ENCODE measurements at regions not wholly inside any gene's neighbourhood (a gene's known extent, or its start where the extent isn't known, plus 50 kb on each side); places are given as distances from the start of the nearest gene placed in this dataset.

DNA sequence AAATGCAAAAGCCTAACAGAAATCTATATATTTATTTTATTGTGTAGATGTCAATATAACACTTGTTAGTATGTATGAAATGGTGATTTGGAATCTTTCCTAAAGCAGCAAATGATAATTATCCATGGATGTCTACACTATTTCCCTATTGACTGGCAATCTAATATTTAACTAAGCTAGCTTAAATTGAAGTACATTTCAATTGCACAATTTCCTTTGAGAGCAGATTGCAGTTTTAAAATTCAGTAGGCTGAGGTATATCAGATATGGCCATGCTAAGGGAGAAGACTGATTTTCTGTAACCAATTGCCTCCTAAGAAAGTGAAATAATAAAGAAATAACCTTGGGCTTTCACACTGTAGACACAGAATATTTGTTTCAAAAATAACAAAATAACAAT, 90.1 kb upstream of the KCNJ3 start:
- no peak for DNase-seq
- no peaks in the 10 kb centered on the region for H3K36me3 ChIP-seq (ENCODE audit: control insufficient read depth, insufficient read depth, low read length)
- no peaks in the 10 kb centered on the region for H3K9me3 ChIP-seq (ENCODE audit: control insufficient read depth, low read depth, low read length)
- H3K27me3 ChIP-seq (ENCODE audit: control insufficient read depth, insufficient read depth, low read length): no peaks in the 10 kb centered on the region
- no peak overlapping the region for H3K4me3 ChIP-seq (ENCODE audit: low read length)
- H3K4me1 ChIP-seq (ENCODE audit: control insufficient read depth, insufficient read depth, low read length): no peaks in the 10 kb centered on the region
- H3K27ac ChIP-seq (ENCODE audit: low read length): no peak overlapping the region

DNA sequence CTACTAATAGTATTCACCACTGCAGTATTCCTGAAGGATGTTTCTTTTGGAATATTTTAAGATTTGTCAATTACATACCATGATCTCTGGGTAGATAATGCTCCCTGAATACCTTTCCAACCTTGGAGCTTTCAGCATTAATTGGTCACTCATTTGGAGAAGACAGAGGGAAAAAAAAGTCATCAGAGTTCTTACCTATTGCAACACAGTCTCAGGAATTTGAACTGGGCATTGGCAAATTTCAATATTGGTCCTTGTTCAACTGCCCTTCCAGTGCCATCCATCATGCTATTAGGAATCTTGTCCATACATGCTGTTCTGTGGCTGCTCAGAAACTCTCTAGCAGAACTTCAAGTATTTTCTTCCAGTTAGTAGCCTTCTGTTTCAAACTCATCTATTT, 83.6 kb upstream of the KCNJ3 start:
- Histone ChIP-seq H3K27ac (ENCODE audit: low read length) (no peak overlapping the region), H3K27me3 (ENCODE audit: control insufficient read depth, insufficient read depth, low read length) (no peaks in the 10 kb centered on the region), H3K4me3 (ENCODE audit: low read length) (no peak overlapping the region), H3K36me3 (ENCODE audit: control insufficient read depth, insufficient read depth, low read length) (no peaks in the 10 kb centered on the region), H3K9me3 (ENCODE audit: control insufficient read depth, low read depth, low read length) (no peaks in the 10 kb centered on the region), H3K4me1 (ENCODE audit: control insufficient read depth, insufficient read depth, low read length) (no peaks in the 10 kb centered on the region)
- DNase-seq: no peak

DNA sequence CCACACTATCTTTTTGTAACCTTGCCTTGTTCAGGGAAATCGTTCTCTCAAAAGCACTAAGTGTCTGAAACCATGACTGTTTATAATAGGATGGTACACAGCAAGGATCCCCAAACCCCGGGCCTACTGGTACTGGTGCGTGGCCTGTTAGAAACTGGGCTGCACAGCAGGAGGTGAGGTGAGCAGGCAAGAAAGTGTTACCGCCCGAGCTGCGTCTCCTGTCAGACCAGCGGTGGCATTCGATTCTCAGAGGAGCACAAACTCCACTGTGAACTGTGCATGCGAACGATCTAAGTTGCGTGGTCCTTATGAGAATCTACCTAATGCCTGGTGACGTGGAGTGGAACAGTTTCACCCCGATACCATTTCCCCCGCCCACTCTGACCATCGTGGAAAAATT, 81.8 kb upstream of the KCNJ3 start:
- Histone ChIP-seq H3K9me3 (ENCODE audit: control insufficient read depth, low read depth, low read length) (no peaks in the 10 kb centered on the region), H3K4me1 (ENCODE audit: control insufficient read depth, insufficient read depth, low read length) (no peaks in the 10 kb centered on the region), H3K27me3 (ENCODE audit: control insufficient read depth, insufficient read depth, low read length) (no peaks in the 10 kb centered on the region), H3K27ac (ENCODE audit: low read length) (no peak overlapping the region), H3K36me3 (ENCODE audit: control insufficient read depth, insufficient read depth, low read length) (no peaks in the 10 kb centered on the region), H3K4me3 (ENCODE audit: low read length) (no peak overlapping the region)
- no peak for DNase-seq
- no CpG with 5 or more reads among the region's 15 CpGs for WGBS (ENCODE audit: insufficient coverage, low lambda C conversion rate)

DNA sequence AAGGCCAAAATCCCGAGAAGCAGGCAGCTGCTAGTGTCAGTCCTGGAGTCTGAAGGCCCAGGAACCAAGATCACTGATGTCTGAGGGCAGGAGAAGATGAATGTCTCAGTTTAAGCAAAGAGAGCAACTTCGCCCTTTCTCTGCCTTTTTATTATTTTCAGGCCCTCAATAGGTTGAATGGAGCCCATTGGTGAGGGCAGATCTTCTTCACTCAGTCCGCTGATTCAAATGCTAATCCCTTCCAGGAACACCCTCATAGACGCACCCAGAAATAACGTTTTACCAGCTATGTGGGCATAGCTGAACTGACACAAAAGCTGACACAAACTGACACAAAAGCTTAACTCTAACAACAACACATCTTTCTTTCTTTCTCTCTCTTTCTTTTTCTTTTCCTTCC, 78.0 kb upstream of the KCNJ3 start:
- Histone ChIP-seq H3K4me1 (ENCODE audit: control insufficient read depth, insufficient read depth, low read length) (no peaks in the 10 kb centered on the region), H3K27me3 (ENCODE audit: control insufficient read depth, insufficient read depth, low read length) (no peaks in the 10 kb centered on the region), H3K9me3 (ENCODE audit: control insufficient read depth, low read depth, low read length) (no peaks in the 10 kb centered on the region), H3K36me3 (ENCODE audit: control insufficient read depth, insufficient read depth, low read length) (no peaks in the 10 kb centered on the region), H3K4me3 (ENCODE audit: low read length) (no peak overlapping the region), H3K27ac (ENCODE audit: low read length) (no peak overlapping the region)
- WGBS (ENCODE audit: insufficient coverage, low lambda C conversion rate): no CpG with 5 or more reads among the region's 5 CpGs
- DNase-seq: no peak

DNA sequence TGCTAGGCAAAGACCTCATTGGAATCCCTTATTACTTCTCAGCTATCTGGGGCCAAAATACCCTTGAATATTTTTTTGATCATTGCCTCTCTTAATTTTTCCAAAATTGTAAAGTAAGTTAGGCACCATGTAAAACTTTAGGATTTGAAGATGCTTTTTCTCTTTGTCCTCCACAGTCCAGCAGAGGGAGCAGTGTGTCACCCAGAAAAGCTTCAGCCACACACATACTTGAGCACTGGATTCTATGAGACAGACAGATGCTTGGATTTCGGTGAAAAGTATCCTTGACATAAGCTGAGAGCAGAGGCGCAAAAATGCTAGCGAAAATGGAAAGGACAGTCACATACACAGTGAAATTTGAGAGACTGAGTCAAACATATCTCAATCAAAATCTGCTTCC, 74.7 kb upstream of the KCNJ3 start:
- WGBS (ENCODE audit: insufficient coverage, low lambda C conversion rate): 33% methylated on average over 1 of the region's 3 CpGs

DNA sequence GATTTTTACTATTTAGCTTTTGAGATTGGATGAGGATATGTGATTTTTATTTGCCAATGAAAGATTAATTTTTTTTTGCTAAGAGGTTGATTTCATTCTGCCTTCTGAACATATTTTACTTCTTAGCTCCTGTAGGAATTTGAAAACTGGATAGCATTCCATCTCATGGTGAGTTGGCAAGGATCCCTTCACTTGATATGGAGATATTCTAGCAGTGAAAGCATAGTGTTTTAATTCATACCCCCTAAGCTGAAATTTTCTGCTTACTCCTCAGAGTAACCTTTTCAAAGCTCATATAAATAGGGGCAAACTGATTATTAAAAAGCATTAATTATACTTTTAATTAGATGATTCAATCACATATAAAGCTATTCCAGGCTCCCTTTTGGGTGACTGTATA, 61.0 kb upstream of the KCNJ3 start:
- Histone ChIP-seq H3K9me3 (ENCODE audit: control insufficient read depth, low read depth, low read length) (no peaks in the 10 kb centered on the region), H3K4me1 (ENCODE audit: control insufficient read depth, insufficient read depth, low read length) (no peaks in the 10 kb centered on the region), H3K27me3 (ENCODE audit: control insufficient read depth, insufficient read depth, low read length) (no peaks in the 10 kb centered on the region), H3K27ac (ENCODE audit: low read length) (no peak overlapping the region), H3K4me3 (ENCODE audit: low read length) (no peak overlapping the region), H3K36me3 (ENCODE audit: control insufficient read depth, insufficient read depth, low read length) (no peaks in the 10 kb centered on the region)
- DNase-seq: no peak

More for the DNA sequence above, 74.7 kb upstream of the KCNJ3 start:
- H3K4me1 ChIP-seq (ENCODE audit: control insufficient read depth, insufficient read depth, low read length): no peaks in the 10 kb centered on the region
- no peaks in the 10 kb centered on the region for H3K36me3 ChIP-seq (ENCODE audit: control insufficient read depth, insufficient read depth, low read length)
- no peak overlapping the region for H3K27ac ChIP-seq (ENCODE audit: low read length)
- H3K4me3 ChIP-seq (ENCODE audit: low read length): no peak overlapping the region
- DNase-seq: peak; percentile 15 to 36
- no peaks in the 10 kb centered on the region for H3K9me3 ChIP-seq (ENCODE audit: control insufficient read depth, low read depth, low read length)
- H3K27me3 ChIP-seq (ENCODE audit: control insufficient read depth, insufficient read depth, low read length): no peaks in the 10 kb centered on the region

DNA sequence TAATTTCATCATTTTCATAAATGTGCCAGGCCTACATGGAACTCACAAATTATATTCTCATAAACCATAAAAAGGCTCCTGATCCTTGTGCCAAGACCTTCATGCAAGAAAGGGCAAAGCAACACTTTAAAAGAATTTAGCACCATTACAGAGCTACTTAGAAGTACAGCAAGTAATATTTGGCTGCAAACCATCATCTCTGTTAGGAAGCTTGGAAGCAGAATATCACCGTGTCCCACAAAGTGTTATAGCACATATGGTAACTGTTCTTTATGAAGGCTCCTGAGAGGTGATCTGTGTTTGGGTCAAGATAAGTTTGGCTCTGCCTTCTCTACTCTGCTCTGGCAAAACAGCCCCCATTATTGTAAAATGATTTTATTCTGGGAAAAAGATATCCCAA, 59.7 kb upstream of the KCNJ3 start:
- no peak for DNase-seq
- H3K27me3 ChIP-seq (ENCODE audit: control insufficient read depth, insufficient read depth, low read length): no peaks in the 10 kb centered on the region
- H3K27ac ChIP-seq (ENCODE audit: low read length): no peak overlapping the region
- no peak overlapping the region for H3K4me3 ChIP-seq (ENCODE audit: low read length)
- no CpG with 5 or more reads among the region's 1 CpG for WGBS (ENCODE audit: insufficient coverage, low lambda C conversion rate)
- no peaks in the 10 kb centered on the region for H3K9me3 ChIP-seq (ENCODE audit: control insufficient read depth, low read depth, low read length)
- no peaks in the 10 kb centered on the region for H3K36me3 ChIP-seq (ENCODE audit: control insufficient read depth, insufficient read depth, low read length)
- no peaks in the 10 kb centered on the region for H3K4me1 ChIP-seq (ENCODE audit: control insufficient read depth, insufficient read depth, low read length)

DNA sequence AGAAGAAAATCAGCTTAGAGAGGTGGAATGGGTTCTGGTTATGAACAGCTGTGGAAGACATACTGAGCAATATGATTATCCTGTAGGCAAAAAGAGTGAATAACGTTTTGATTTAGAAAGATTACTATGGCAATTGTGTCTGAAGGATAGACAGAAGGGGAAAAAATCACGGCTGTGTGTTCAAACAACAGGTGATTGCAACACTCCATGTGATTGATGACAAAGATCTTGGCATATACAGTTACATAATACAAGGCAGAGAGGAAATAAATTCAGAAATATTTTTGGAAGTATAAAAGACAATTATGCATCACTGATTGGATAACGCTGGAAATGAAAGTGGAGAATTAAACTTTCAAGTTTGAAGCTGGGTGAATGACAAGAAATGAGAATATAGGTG, 58.5 kb upstream of the KCNJ3 start:
- H3K4me3 ChIP-seq (ENCODE audit: low read length): no peak overlapping the region
- H3K4me1 ChIP-seq (ENCODE audit: control insufficient read depth, insufficient read depth, low read length): no peaks in the 10 kb centered on the region
- H3K9me3 ChIP-seq (ENCODE audit: control insufficient read depth, low read depth, low read length): no peaks in the 10 kb centered on the region
- 80% methylated on average over 1 of the region's 3 CpGs for WGBS (ENCODE audit: insufficient coverage, low lambda C conversion rate)
- DNase-seq: no peak
- H3K36me3 ChIP-seq (ENCODE audit: control insufficient read depth, insufficient read depth, low read length): no peaks in the 10 kb centered on the region
- no peaks in the 10 kb centered on the region for H3K27me3 ChIP-seq (ENCODE audit: control insufficient read depth, insufficient read depth, low read length)
- no peak overlapping the region for H3K27ac ChIP-seq (ENCODE audit: low read length)

Measured in large intestine (tissue), 3 donors.